ENCODE measurements at regions not wholly inside any gene's neighbourhood (a gene's known extent, or its start where the extent isn't known, plus 50 kb on each side); places are given as distances from the start of the nearest gene placed in this dataset.

DNA sequence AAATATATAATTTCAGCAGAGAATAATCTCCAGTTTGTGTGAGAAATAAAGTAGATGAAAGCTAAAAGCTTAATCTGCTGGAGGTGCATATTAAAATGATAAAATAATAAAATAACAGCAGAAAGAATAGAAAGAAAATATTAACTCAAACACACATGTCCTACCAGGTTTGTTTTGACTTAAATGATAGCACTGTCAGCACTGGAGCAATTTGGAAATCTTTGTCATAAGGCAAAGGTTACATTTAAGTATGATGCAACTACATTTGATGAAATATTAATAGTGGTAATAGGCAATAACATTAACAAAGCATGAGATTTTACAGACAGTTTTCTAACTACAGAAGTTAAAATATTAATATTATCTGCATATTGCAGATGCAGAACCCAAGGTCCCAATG lies 2380.1 kb downstream of the PCDH9 start:
- Histone ChIP-seq H3K4me2 (ENCODE audit: low read depth, low read length) (no peak overlapping the region), H3K56ac (ENCODE audit: extremely low read depth, insufficient read depth, low read length) (no peak overlapping the region), H3K9ac (ENCODE audit: low read depth, low read length) (no peak overlapping the region), H3K9me1 (ENCODE audit: insufficient read depth, low read length) (0 out of 2 replicates have a peak, but pooled peaks cover 3% of the 10 kb centered on the region), H3K36me3 (ENCODE audit: control insufficient read depth, insufficient read depth, low read length) (no peaks in the 10 kb centered on the region), H3K79me1 (ENCODE audit: low read depth in 1 of 2, low read length in 2 of 2) (no peaks in the 10 kb centered on the region), H4K5ac (ENCODE audit: low read depth, low read length) (no peak overlapping the region), H4K8ac (ENCODE audit: low read depth in 2 of 2, low read length in 2 of 2) (no peak overlapping the region), H2BK5ac (ENCODE audit: low read depth, low read length, poor library complexity, severe bottlenecking) (no peak overlapping the region), H3K27me3 (ENCODE audit: control insufficient read depth, insufficient read depth, low read length) (no peaks in the 10 kb centered on the region), H2AFZ (replicated peaks; ENCODE audit: low read length, poor library complexity) (no peak overlapping the region), H4K91ac (ENCODE audit: insufficient read depth, low read depth, low read length) (no peak overlapping the region), H2AK5ac (ENCODE audit: low read depth, low read length) (no peak overlapping the region), H3K23ac (ENCODE audit: low read depth, low read length) (no peak overlapping the region), H4K20me1 (ENCODE audit: insufficient read depth, low read length) (no peaks in the 10 kb centered on the region), H3K4me3 (ENCODE audit: insufficient read depth, low read depth, low read length) (no peak overlapping the region), H2BK15ac (ENCODE audit: low read depth, low read length) (no peak overlapping the region), H3K27ac (ENCODE audit: insufficient read depth, low read length) (no peak overlapping the region), H3K9me3 (ENCODE audit: control insufficient read depth, insufficient read depth, low read length) (no peaks in the 10 kb centered on the region), H2BK120ac (ENCODE audit: low read depth, low read length) (no peak overlapping the region), H2AK9ac (replicated peaks; ENCODE audit: low read depth, low read length, poor library complexity) (no peak overlapping the region), H3K4me1 (ENCODE audit: control insufficient read depth, insufficient read depth, low read length) (no peaks in the 10 kb centered on the region), H3K4ac (ENCODE audit: low read depth, low read length) (no peak overlapping the region), H3K14ac (replicated peaks; ENCODE audit: low read depth, low read length) (no peak overlapping the region), H3K18ac (ENCODE audit: low read depth, low read length) (no peak overlapping the region), H2BK20ac (ENCODE audit: low read depth, low read length) (no peak overlapping the region)
- no TSS peak for BruUV-seq (replicated peaks)
- in situ Hi-C loops (cut with MboI; ENCODE audit: low sequenced_read_pairs) (no loop called here), intact Hi-C loops (cut with micrococcal nuclease) (no loop called here), dilution Hi-C loops (cut with HindIII; ENCODE audit: low sequenced_read_pairs, unreplicated experiment) (no loop called here)
- ATAC-seq (ENCODE audit: low read depth) (no peak), DNase-seq (no peak)
- POLR2A ChIA-PET (ENCODE audit: unreplicated experiment), result no interaction called here
- CTCF ChIA-PET, result no interaction called here
- TF ChIP-seq CEBPB (IDR thresholded peaks at IDR 0.05; ENCODE audit: low read depth, low read length) (peak; percentile 34; the same call in 1 of the 2 replicates), USF2 (IDR thresholded peaks at IDR 0.05; ENCODE audit: low read depth, low read length) (no peak)
